ENCODE measurements at regions not wholly inside any gene's neighbourhood (a gene's known extent, or its start where the extent isn't known, plus 50 kb on each side); places are given as distances from the start of the nearest gene placed in this dataset.

- TF ChIP-seq CTCF (IDR thresholded peaks at IDR 0.05 in 4 of 5, conservative IDR thresholded peaks at IDR 0.05 in 1 of 5): no peak
- TF ChIP-seq POLR2A (IDR thresholded peaks at IDR 0.05): no peak
These were observed 167.7 kb upstream of the ADO start for GRCh38 chr10:62636825-62637248.

Data from gastrocnemius medialis (tissue), 4 donors.